ENCODE measurements at regions not wholly inside any gene's neighbourhood (a gene's known extent, or its start where the extent isn't known, plus 50 kb on each side); places are given as distances from the start of the nearest gene placed in this dataset.

DNA sequence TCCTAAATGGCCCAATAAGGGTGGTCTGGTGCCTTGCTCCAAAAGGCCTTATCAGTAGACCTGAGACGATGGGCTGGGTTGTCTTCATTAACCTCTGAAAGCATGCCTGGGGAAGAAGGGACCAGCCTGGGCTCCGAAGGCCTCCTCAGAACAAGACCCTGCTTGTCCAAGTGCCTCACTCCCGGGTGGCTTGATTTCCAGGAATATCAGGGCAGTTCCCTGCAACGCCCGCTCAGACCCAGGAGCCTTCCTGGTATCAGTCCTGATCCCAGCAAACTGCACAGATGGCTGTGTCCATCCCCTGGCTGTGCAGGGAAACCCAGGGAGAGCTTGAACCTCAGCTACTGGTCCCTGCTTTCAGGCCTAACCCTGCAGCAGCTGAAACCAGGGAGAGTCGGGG lies 49.9 kb upstream of the CUX1 start:
- ATAC-seq = no peak
- Mint-ChIP-seq H3K36me3 (no peaks in the 10 kb centered on the region), H3K4me1 (peaks cover 3% of the 10 kb centered on the region), H3K4me3 (no peak overlapping the region), H3K27me3 (ENCODE audit: low read depth) (no peaks in the 10 kb centered on the region; the same call in 1 of the 2 replicates), H3K9me3 (no peaks in the 10 kb centered on the region), H3K27ac (no peak overlapping the region)
- TF ChIP-seq ZMAT4 (CRISPR knock-in tag; IDR thresholded peaks at IDR 0.05) (no peak), CTCF (IDR thresholded peaks at IDR 0.05) (no peak), OVOL2 (CRISPR knock-in tag; IDR thresholded peaks at IDR 0.05; ENCODE audit: borderline replicate concordance) (no peak), GRHL2 (CRISPR knock-in tag; IDR thresholded peaks at IDR 0.05; ENCODE audit: insufficient replicate concordance, severe bottlenecking) (no peak), JUN (CRISPR knock-in tag; IDR thresholded peaks at IDR 0.05) (no peak), ETV6 (CRISPR knock-in tag; IDR thresholded peaks at IDR 0.05) (no peak), HMGA2 (CRISPR knock-in tag; IDR thresholded peaks at IDR 0.05) (no peak), FOXJ3 (CRISPR knock-in tag; IDR thresholded peaks at IDR 0.05; ENCODE audit: borderline replicate concordance) (no peak), ZNF317 (CRISPR knock-in tag; IDR thresholded peaks at IDR 0.05; ENCODE audit: borderline replicate concordance, low read depth) (no peak), TEAD1 (CRISPR knock-in tag; IDR thresholded peaks at IDR 0.05) (no peak), AFF4 (CRISPR knock-in tag; IDR thresholded peaks at IDR 0.05; ENCODE audit: borderline replicate concordance) (no peak), NFATC4 (CRISPR knock-in tag; IDR thresholded peaks at IDR 0.05) (no peak), ZBTB21 (CRISPR knock-in tag; IDR thresholded peaks at IDR 0.05; ENCODE audit: borderline replicate concordance) (no peak), EMX1 (CRISPR knock-in tag; IDR thresholded peaks at IDR 0.05) (no peak)
- TF ChIP-seq, protein P1, sequence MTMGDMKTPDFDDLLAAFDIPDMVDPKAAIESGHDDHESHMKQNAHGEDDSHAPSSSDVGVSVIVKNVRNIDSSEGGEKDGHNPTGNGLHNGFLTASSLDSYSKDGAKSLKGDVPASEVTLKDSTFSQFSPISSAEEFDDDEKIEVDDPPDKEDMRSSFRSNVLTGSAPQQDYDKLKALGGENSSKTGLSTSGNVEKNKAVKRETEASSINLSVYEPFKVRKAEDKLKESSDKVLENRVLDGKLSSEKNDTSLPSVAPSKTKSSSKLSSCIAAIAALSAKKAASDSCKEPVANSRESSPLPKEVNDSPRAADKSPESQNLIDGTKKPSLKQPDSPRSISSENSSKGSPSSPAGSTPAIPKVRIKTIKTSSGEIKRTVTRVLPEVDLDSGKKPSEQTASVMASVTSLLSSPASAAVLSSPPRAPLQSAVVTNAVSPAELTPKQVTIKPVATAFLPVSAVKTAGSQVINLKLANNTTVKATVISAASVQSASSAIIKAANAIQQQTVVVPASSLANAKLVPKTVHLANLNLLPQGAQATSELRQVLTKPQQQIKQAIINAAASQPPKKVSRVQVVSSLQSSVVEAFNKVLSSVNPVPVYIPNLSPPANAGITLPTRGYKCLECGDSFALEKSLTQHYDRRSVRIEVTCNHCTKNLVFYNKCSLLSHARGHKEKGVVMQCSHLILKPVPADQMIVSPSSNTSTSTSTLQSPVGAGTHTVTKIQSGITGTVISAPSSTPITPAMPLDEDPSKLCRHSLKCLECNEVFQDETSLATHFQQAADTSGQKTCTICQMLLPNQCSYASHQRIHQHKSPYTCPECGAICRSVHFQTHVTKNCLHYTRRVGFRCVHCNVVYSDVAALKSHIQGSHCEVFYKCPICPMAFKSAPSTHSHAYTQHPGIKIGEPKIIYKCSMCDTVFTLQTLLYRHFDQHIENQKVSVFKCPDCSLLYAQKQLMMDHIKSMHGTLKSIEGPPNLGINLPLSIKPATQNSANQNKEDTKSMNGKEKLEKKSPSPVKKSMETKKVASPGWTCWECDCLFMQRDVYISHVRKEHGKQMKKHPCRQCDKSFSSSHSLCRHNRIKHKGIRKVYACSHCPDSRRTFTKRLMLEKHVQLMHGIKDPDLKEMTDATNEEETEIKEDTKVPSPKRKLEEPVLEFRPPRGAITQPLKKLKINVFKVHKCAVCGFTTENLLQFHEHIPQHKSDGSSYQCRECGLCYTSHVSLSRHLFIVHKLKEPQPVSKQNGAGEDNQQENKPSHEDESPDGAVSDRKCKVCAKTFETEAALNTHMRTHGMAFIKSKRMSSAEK (CRISPR knock-in tag; IDR thresholded peaks at IDR 0.05; ENCODE audit: borderline replicate concordance) = no peak
- TF ChIP-seq, protein P2, sequence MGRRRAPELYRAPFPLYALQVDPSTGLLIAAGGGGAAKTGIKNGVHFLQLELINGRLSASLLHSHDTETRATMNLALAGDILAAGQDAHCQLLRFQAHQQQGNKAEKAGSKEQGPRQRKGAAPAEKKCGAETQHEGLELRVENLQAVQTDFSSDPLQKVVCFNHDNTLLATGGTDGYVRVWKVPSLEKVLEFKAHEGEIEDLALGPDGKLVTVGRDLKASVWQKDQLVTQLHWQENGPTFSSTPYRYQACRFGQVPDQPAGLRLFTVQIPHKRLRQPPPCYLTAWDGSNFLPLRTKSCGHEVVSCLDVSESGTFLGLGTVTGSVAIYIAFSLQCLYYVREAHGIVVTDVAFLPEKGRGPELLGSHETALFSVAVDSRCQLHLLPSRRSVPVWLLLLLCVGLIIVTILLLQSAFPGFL (CRISPR knock-in tag; IDR thresholded peaks at IDR 0.05; ENCODE audit: borderline replicate concordance) = no peak
- TF ChIP-seq, protein P3, sequence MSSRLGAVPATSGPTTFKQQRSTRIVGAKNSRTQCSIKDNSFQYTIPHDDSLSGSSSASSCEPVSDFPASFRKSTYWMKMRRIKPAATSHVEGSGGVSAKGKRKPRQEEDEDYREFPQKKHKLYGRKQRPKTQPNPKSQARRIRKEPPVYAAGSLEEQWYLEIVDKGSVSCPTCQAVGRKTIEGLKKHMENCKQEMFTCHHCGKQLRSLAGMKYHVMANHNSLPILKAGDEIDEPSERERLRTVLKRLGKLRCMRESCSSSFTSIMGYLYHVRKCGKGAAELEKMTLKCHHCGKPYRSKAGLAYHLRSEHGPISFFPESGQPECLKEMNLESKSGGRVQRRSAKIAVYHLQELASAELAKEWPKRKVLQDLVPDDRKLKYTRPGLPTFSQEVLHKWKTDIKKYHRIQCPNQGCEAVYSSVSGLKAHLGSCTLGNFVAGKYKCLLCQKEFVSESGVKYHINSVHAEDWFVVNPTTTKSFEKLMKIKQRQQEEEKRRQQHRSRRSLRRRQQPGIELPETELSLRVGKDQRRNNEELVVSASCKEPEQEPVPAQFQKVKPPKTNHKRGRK (CRISPR knock-in tag; IDR thresholded peaks at IDR 0.05; ENCODE audit: borderline replicate concordance) = no peak
- POLR2A ChIA-PET = no interaction called here
- DNase-seq (ENCODE audit: low spot score) = no peak
- CTCF ChIA-PET = no interaction called here
